Liver (tissue), 8 donors: ENCODE measurements at regions not wholly inside any gene's neighbourhood (a gene's known extent, or its start where the extent isn't known, plus 50 kb on each side); places are given as distances from the start of the nearest gene placed in this dataset.

ENCODE experiments used
- DNase-seq: peaks from one replicate; pipeline ENCODE4 v3.0.0-alpha.2; 2017; ENCODE audit warnings: low spot score
- H3K27ac ChIP-seq, 2 donors: one replicate each; pipeline ENCODE4 v1.7.0; 2013; ENCODE audit warnings: inconsistent platforms in 2 of 2, low read length in 2 of 2, control low read depth in 1 of 2, low read depth in 1 of 2, mild to moderate bottlenecking in 1 of 2
- H3K27me3 ChIP-seq, 4 donors: one replicate each; pipeline versions ENCODE4 v1.6.1 to v1.7.0; 2013; ENCODE audit warnings: low read length in 3 of 4, inconsistent platforms in 1 of 4, mild to moderate bottlenecking in 1 of 4, moderate library complexity in 1 of 4; ENCODE audit not compliant: control insufficient read depth in 4 of 4, insufficient read depth in 4 of 4
- H3K36me3 ChIP-seq, 4 donors: one replicate each; pipeline versions ENCODE4 v1.6.1 to v1.7.0; 2013; ENCODE audit warnings: low read length in 3 of 4, mild to moderate bottlenecking in 3 of 4, low read depth in 1 of 4, moderate library complexity in 1 of 4; ENCODE audit not compliant: control insufficient read depth in 4 of 4, insufficient read depth in 3 of 4
- H3K4me1 ChIP-seq, 4 donors: one replicate each; pipeline versions ENCODE4 v1.6.1 to v1.7.0; 2013; ENCODE audit warnings: low read length in 3 of 4, mild to moderate bottlenecking in 3 of 4, moderate library complexity in 1 of 4; ENCODE audit not compliant: control insufficient read depth in 4 of 4, insufficient read depth in 4 of 4
- H3K4me3 ChIP-seq, 3 donors: one replicate each; pipeline versions ENCODE4 v1.6.1 to v1.7.0; 2013; ENCODE audit warnings: low read length in 3 of 3, control low read depth in 1 of 3, low read depth in 1 of 3, mild to moderate bottlenecking in 1 of 3
- H3K9ac ChIP-seq, 2 donors: one replicate each; pipeline ENCODE4 v1.7.0; 2013; ENCODE audit warnings: low read length in 2 of 2, mild to moderate bottlenecking in 2 of 2, moderate library complexity in 2 of 2, control low read depth in 1 of 2, low read depth in 1 of 2
- H3K9me3 ChIP-seq, 4 donors: one replicate each; pipeline versions ENCODE4 v1.6.1 to v1.7.0; 2013; ENCODE audit warnings: low read length in 3 of 4; ENCODE audit not compliant: control insufficient read depth in 4 of 4
- ATF3 ChIP-seq: IDR thresholded peaks from 2 replicates; pipeline ENCODE4 v1.6.1; 2016; ENCODE audit warnings: antibody characterized with exemption
- CTCF ChIP-seq: fragments of 150-350 bp; IDR thresholded peaks from 2 replicates; pipeline ENCODE4 v1.5.1; 2017; ENCODE audit warnings: improper control_type of control experiment, low read depth, low read length; ENCODE audit not compliant: missing input control
- EGR1 ChIP-seq, 2 donors: IDR thresholded peaks; 2 replicates each; pipeline ENCODE4 v1.6.1; 2016 to 2018; ENCODE audit warnings: antibody characterized with exemption in 2 of 2, low read depth in 2 of 2
- FOXA1 ChIP-seq: IDR thresholded peaks from 2 replicates; pipeline ENCODE4 v1.6.1; 2016; ENCODE audit warnings: antibody characterized with exemption
- FOXA2 ChIP-seq: IDR thresholded peaks from 2 replicates; pipeline ENCODE4 v1.6.1; 2016; ENCODE audit warnings: antibody characterized with exemption
- GABPA ChIP-seq, 2 donors: IDR thresholded peaks in 1 of 2; conservative IDR thresholded peaks in 1 of 2; 2 replicates each; pipeline ENCODE4 v1.6.1; 2016; ENCODE audit warnings: antibody characterized with exemption in 2 of 2, mild to moderate bottlenecking in 1 of 2, moderate library complexity in 1 of 2
- HNF4A ChIP-seq, 2 donors: conservative IDR thresholded peaks; 2 replicates each; pipeline ENCODE4 v1.6.1; 2016; ENCODE audit warnings: antibody characterized with exemption in 2 of 2, mild to moderate bottlenecking in 2 of 2
- HNF4G ChIP-seq: IDR thresholded peaks from 2 replicates; pipeline ENCODE4 v1.6.1; 2016; ENCODE audit warnings: antibody characterized with exemption
- JUND ChIP-seq, 2 donors: IDR thresholded peaks; 2 replicates each; pipeline ENCODE4 v1.6.1; 2016; ENCODE audit warnings: antibody characterized with exemption in 2 of 2
- MAX ChIP-seq: IDR thresholded peaks from 2 replicates; pipeline ENCODE4 v1.6.1; 2016; ENCODE audit warnings: antibody characterized with exemption
- NR2F2 ChIP-seq: IDR thresholded peaks from 2 replicates; pipeline ENCODE4 v1.6.1; 2016; ENCODE audit warnings: antibody characterized with exemption
- RAD21 ChIP-seq, 2 donors: IDR thresholded peaks; 2 replicates each; pipeline ENCODE4 v1.6.1; 2016; ENCODE audit warnings: antibody characterized with exemption in 2 of 2, mild to moderate bottlenecking in 2 of 2
- REST ChIP-seq: IDR thresholded peaks from 2 replicates; pipeline ENCODE4 v1.6.1; 2016; ENCODE audit warnings: antibody characterized with exemption, mild to moderate bottlenecking
- RXRA ChIP-seq, 2 donors: IDR thresholded peaks; 2 replicates each; pipeline ENCODE4 v1.6.1; 2017 to 2018; ENCODE audit warnings: antibody characterized with exemption in 2 of 2, mild to moderate bottlenecking in 1 of 2
- SP1 ChIP-seq: IDR thresholded peaks from 2 replicates; pipeline ENCODE4 v1.6.1; 2018; ENCODE audit warnings: antibody characterized with exemption, mild to moderate bottlenecking
- TAF1 ChIP-seq: conservative IDR thresholded peaks from 2 replicates; pipeline ENCODE4 v1.6.1; 2016; ENCODE audit warnings: antibody characterized with exemption, mild to moderate bottlenecking
- YY1 ChIP-seq: IDR thresholded peaks from 2 replicates; pipeline ENCODE4 v1.6.1; 2016; ENCODE audit warnings: antibody characterized with exemption, mild to moderate bottlenecking
- ZBTB33 ChIP-seq: IDR thresholded peaks from 2 replicates; pipeline ENCODE4 v1.6.1; 2016; ENCODE audit warnings: antibody characterized with exemption
- WGBS: extraction: QIAGEN DNeasy Blood & Tissue Kit; methylation state at CpG from one replicate; pipeline ENCODE4 v1.1.7; 2013; 5-methylcytosine and 5-hydroxymethylcytosine counted together
- donor health status: healthy.
- donor health status: healthy.
- donor health status: healthy.
- donor health status: healthy.
- donor health status: healthy.

GRCh38 chr20:1761116-1761515, 103.5 kb upstream of the SIRPG start:
- Histone ChIP-seq H3K27me3 (no peaks in the 10 kb centered on the region), H3K4me1 (peaks cover 5 to 33% (median 19%) of the 10 kb centered on the region in 4 donors), H3K36me3 (no peaks in the 10 kb centered on the region), H3K27ac (no peak overlapping the region), H3K9me3 (no peaks in the 10 kb centered on the region), H3K9ac (no peak overlapping the region), H3K4me3 (no peak overlapping the region)
- TF ChIP-seq TAF1 = no peak
- TF ChIP-seq REST = no peak
- TF ChIP-seq RAD21 (IDR thresholded peaks at IDR 0.05) = no peak
- no peak for TF ChIP-seq FOXA2
- no peak for TF ChIP-seq GABPA (IDR thresholded peaks at IDR 0.05 in 1 of 2, conservative IDR thresholded peaks at IDR 0.05 in 1 of 2)
- TF ChIP-seq EGR1 (IDR thresholded peaks at IDR 0.05; ENCODE audit: low read depth in 2 of 2) = no peak
- TF ChIP-seq MAX = no peak
- TF ChIP-seq RXRA (IDR thresholded peaks at IDR 0.05) = no peak
- no peak for TF ChIP-seq FOXA1
- 81% methylated on average over 5 of the region's 5 CpGs for WGBS
- no peak for DNase-seq

GRCh38 chr20:1758765-1759164, 101.2 kb upstream of the SIRPG start:
- Histone ChIP-seq H3K9ac (no peak overlapping the region), H3K9me3 (no peaks in the 10 kb centered on the region), H3K4me1 (peaks cover 5 to 33% (median 19%) of the 10 kb centered on the region in 4 donors), H3K36me3 (no peaks in the 10 kb centered on the region), H3K4me3 (no peak overlapping the region), H3K27ac (no peak overlapping the region), H3K27me3 (no peaks in the 10 kb centered on the region)
- WGBS = 61% methylated on average over 2 of the region's 2 CpGs
- DNase-seq = no peak
- TF ChIP-seq FOXA2 (no peak), GABPA (IDR thresholded peaks at IDR 0.05 in 1 of 2, conservative IDR thresholded peaks at IDR 0.05 in 1 of 2) (no peak), EGR1 (IDR thresholded peaks at IDR 0.05; ENCODE audit: low read depth in 2 of 2) (no peak), FOXA1 (no peak), SP1 (no peak), ATF3 (no peak), RAD21 (IDR thresholded peaks at IDR 0.05) (no peak), CTCF (no peak), NR2F2 (no peak), YY1 (no peak), HNF4A (conservative IDR thresholded peaks at IDR 0.05) (no peak), JUND (IDR thresholded peaks at IDR 0.05) (no peak), HNF4G (no peak), ZBTB33 (no peak), MAX (no peak), TAF1 (no peak), REST (no peak)
